Stimulated activated CD4-positive, alpha-beta T cell treated with anti-CD3 and anti-CD28 coated beads, Interleukin-15, amount 100 ng/mL, for 1 hour (primary cell): ENCODE measurements at regions not wholly inside any gene's neighbourhood (a gene's known extent, or its start where the extent isn't known, plus 50 kb on each side); places are given as distances from the start of the nearest gene placed in this dataset.
"Not testable (repeated sequence)": the region's sequence is repeated elsewhere in the genome, so short reads cannot be mapped to it uniquely, and the experiment has no call there.

ENCODE experiments used
- DNase-seq, 2 donors: peaks; one replicate each; pipeline ENCODE4 v3.0.0-alpha.2; 2020; ENCODE audit warnings: low read depth in 1 of 2, low spot score in 1 of 2

DNA sequence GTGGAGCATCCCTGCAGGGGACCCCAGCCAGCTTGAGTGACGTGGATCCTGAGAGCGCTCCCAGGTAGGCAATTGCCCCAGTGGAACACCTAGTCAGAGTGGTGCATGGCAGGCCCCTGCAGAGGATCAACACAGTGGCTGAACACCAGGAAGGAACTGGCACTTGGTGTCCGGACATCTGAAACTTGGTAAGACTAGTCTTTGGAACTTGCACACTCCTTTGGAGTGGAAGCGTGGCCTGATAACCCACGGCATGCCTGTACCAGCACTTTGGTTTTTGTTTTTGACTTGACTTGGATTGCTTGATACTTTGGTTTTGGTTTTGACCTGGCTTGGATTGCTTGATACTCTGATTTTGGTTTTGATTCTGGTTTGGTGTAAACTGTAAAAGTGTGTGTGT lies 69.9 kb upstream of the RAP1B start:
- not testable (repeated sequence) for DNase-seq

DNA sequence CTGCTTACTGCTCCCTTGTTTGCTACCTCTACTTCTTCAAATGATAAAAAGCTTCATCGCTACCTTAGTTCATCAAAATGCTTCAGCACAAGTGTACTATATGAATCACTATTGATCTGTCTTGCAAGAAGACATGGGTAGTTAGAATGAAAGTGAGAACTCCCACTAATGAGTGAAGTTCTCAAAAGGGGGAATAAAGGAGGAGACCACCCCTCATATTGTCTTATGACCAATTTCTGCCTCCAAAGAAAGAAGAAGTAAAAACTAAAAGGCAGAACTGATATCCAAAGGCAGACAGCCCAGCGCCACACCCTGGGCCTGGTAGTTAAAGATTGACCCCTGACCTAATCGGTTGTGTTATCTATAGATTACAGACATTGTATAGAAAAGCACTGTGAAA lies 63.4 kb upstream of the RAP1B start:
- DNase-seq = not testable (repeated sequence)

DNA sequence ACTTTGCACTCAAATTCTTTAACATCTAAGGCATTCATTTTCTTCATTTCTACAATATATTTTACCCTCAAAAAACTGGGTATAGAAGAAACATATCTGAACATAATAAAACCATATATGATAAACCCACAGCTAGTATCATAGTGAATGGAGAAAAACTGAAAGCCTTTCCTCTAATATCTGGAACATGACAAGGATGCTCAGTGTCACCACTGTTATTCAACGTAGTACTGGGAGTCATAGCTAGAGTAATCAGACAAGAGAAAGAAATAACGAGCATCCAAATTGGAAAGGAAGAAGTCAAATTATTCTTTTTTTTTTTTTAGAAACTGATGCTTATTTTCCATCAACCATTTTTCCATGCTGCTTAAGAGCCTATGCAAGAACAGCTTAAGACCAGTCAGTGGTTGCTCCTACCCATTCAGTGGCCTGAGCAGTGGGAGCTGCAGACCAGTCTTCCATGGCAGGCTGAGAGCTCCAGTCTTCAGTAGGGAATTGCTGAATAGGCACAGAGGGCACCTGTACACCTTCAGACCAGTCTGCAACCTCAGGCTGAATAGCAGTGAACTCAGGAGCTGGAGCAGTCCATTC lies 58.0 kb upstream of the RAP1B start:
- DNase-seq = not testable (repeated sequence)

DNA sequence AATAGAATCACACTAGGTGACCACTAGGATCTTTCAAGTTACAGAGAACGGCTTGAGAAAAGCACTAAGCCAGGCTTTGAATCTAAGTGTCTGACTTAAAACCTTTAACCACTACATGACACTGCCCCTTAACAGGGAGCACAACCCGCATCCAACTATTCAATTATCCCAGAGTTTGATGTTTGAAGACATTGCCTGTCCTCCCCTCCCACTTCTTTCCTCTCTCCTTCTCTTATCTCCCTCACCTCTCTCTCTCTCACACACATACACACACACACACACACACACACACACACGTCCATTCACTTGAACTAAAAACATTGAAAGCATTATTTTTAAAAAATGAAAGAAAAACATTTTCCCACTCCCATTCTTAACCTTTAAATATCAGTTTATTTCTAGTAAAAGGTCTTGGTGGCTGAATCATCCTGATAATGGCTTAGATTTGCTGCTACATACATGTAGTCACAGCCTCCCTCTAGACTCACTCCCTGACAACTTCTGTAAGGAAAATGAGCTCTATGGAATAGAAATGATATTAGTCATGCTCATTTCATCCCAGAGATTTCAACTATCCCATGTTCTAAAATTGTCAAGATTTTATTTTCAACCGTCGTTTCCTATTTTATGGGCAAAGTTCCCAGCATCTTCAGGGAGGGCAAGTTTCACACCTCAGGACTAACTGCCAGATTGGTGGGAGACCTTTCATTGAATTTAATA lies 53.5 kb upstream of the RAP1B start:
- no peak for DNase-seq

DNA sequence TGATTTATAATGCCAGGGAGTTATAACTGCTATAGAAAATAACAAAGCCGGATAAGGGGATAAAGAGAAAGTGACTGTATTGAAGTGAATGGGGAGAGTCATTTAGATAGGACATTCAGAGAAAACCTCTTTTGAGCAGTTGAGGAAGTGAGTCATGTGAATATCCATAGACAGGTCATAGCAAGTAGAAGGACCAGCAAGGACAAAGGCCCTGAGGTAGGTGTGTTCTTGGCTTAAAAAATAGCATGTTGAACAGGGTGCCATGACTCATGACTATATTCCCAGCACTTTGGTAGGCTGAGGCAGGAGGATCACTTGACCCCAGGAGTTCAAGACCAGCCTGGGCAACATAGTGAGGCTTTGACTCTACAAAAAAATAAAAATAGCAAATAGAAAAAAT lies 51.5 kb upstream of the RAP1B start:
- DNase-seq = no peak

DNA sequence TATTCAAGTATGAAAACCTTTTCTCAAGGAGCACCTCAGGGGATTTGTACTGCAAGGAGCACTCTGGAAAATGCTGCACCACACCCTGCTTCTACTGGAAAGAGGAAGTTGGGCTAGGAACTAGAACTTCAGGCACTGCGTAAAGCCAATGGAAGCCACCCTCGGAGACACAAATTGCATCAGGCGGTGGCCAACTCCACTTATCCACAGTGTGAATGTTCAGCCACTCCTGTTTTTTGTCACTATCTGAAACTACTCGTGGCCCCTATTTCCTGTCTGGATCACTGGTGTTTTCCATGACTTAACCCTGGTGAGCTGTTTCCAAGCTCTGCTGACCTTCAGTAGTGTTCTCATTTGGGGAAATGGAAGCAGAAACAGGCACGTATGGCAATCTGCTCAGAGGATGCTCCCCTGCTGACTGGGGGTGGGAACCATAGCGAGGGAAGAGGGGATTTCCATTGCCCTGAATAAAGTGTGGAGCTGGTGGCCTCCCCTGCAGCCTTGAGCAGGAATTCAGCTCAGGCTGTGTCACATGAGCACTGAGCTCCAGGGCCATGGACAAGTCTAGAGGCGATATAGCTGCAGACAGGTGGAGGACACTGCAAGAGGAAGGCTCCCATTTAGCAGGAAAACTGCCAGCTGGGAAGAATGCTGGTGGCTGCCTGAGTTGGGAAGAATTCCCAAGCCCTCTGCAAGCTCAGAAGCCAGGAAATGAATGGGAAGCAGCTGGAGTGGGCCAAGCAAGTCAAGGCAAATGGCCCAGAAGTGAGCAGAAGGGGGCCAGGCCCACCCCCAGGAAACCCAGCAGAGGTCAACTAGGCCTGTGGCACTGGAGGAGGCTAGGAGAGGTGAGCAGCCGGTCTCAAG lies 50.5 kb upstream of the RAP1B start:
- DNase-seq = no peak

DNA sequence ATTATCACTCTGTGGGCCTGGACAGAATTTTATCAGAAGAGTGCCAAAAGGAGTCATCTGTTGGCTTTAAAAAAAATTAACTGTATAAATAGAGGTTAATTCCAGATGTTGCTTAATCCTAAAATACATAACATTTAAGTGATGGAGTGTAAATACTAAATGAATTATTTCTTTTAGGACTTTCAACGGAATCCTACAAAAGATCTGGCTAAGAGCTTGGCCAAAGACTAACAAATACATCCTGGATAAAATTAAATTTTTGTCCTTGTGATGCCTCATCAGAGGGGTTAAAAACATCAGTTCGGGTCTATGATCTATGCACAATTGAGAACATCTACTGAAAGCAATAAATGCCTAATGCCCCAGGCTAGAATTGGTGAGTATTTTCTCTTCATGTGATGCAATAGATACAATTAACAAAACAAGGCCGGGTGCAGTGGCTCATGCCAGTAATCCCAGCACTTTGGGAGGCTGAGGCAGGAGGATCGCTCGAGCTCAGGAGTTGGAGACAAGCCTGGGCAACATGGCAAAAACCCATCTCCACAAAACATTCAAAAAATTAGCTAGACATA lies 49.8 kb upstream of the RAP1B start:
- no peak for DNase-seq
